H9 (cell line): ENCODE measurements at regions not wholly inside any gene's neighbourhood (a gene's known extent, or its start where the extent isn't known, plus 50 kb on each side); places are given as distances from the start of the nearest gene placed in this dataset.

Source experiments
- DNase-seq: peaks from one replicate; pipeline ENCODE4 v3.0.0-alpha.2; 2017
- H2AFZ ChIP-seq: one replicate; pipeline ENCODE4 v1.6.1; 2013; ENCODE audit warnings: mild to moderate bottlenecking, low read length, control low read depth, moderate library complexity
- H2AK5ac ChIP-seq: 2 replicates; pipeline ENCODE4 v1.6.1; 2013; ENCODE audit warnings: low read length, control low read depth, mixed read lengths; ENCODE audit not compliant: insufficient read length
- H2BK120ac ChIP-seq: one replicate; pipeline ENCODE4 v1.6.1; 2013; ENCODE audit warnings: low read depth, mild to moderate bottlenecking, low read length, control low read depth, inconsistent platforms; ENCODE audit not compliant: poor library complexity, severe bottlenecking
- H2BK12ac ChIP-seq: 2 replicates; pipeline ENCODE4 v1.6.1; 2013; ENCODE audit warnings: low read length, control low read depth, mixed read lengths, low read depth; ENCODE audit not compliant: insufficient read length
- H2BK15ac ChIP-seq: 2 replicates; pipeline ENCODE4 v1.6.1; 2013; ENCODE audit warnings: low read depth, low read length, control low read depth
- H2BK20ac ChIP-seq: one replicate; pipeline ENCODE4 v1.6.1; 2013; ENCODE audit warnings: low read depth, mild to moderate bottlenecking, low read length, control low read depth, inconsistent platforms; ENCODE audit not compliant: poor library complexity, severe bottlenecking
- H2BK5ac ChIP-seq: 2 replicates; pipeline ENCODE4 v1.6.1; 2013; ENCODE audit warnings: low read length, control low read depth, mixed read lengths; ENCODE audit not compliant: insufficient read length
- H3K14ac ChIP-seq: 2 replicates; pipeline ENCODE4 v1.6.1; 2013; ENCODE audit warnings: low read length, control low read depth; ENCODE audit not compliant: insufficient read depth
- H3K18ac ChIP-seq: 2 replicates; pipeline ENCODE4 v1.6.1; 2013; ENCODE audit warnings: low read depth, mild to moderate bottlenecking, mixed read lengths, low read length, control low read depth; ENCODE audit not compliant: insufficient read length
- H3K23ac ChIP-seq: 2 replicates; pipeline ENCODE4 v1.6.1; 2013; ENCODE audit warnings: low read length, control low read depth, mixed read lengths, low read depth; ENCODE audit not compliant: insufficient read length
- H3K23me2 ChIP-seq: 2 replicates; pipeline ENCODE4 v1.6.1; 2013; ENCODE audit warnings: low read depth, mild to moderate bottlenecking, mixed read lengths, low read length, control low read depth; ENCODE audit not compliant: insufficient read length, poor library complexity, severe bottlenecking
- H3K27ac ChIP-seq: 2 replicates; pipeline ENCODE4 v1.5.1; 2013; ENCODE audit warnings: low read length, control low read depth, mixed read lengths, low read depth; ENCODE audit not compliant: insufficient read length
- H3K27me3 ChIP-seq: 2 replicates; pipeline ENCODE4 v1.6.1; 2013; ENCODE audit warnings: low read length, control low read depth, inconsistent platforms; ENCODE audit not compliant: insufficient read depth
- H3K4ac ChIP-seq: 2 replicates; pipeline ENCODE4 v1.6.1; 2013; ENCODE audit warnings: low read depth, mild to moderate bottlenecking, control low read depth, inconsistent platforms, low read length, moderate library complexity
- H3K4me1 ChIP-seq: 2 replicates; pipeline ENCODE4 v1.6.1; 2013; ENCODE audit warnings: low read length, control low read depth, inconsistent platforms; ENCODE audit not compliant: insufficient read depth
- H3K4me2 ChIP-seq: 2 replicates; pipeline ENCODE4 v1.6.1; 2013; ENCODE audit warnings: low read length, control low read depth, mixed read lengths; ENCODE audit not compliant: insufficient read length, insufficient read depth
- H3K56ac ChIP-seq: 2 replicates; pipeline ENCODE4 v1.6.1; 2013; ENCODE audit warnings: low read depth, mild to moderate bottlenecking, mixed read lengths, low read length, control low read depth; ENCODE audit not compliant: insufficient read length
- H3K79me1 ChIP-seq: 2 replicates; pipeline ENCODE4 v1.6.1; 2013; ENCODE audit warnings: low read depth, mild to moderate bottlenecking, moderate library complexity, low read length, control low read depth, inconsistent platforms; ENCODE audit not compliant: insufficient read depth, poor library complexity, severe bottlenecking
- H3K79me2 ChIP-seq: 2 replicates; pipeline ENCODE4 v1.6.1; 2013; ENCODE audit warnings: low read length, control low read depth, inconsistent platforms; ENCODE audit not compliant: insufficient read depth
- H3K9ac ChIP-seq: 2 replicates; pipeline ENCODE4 v1.6.1; 2013; ENCODE audit warnings: low read length, control low read depth, mixed read lengths; ENCODE audit not compliant: insufficient read length; ENCODE audit errors: extremely low read depth
- H3K9me3 ChIP-seq: one replicate; pipeline ENCODE4 v1.6.1; 2013; ENCODE audit warnings: low read depth, low read length, inconsistent platforms; ENCODE audit not compliant: control insufficient read depth
- H3T11ph ChIP-seq: one replicate; pipeline ENCODE4 v1.6.1; 2013; ENCODE audit warnings: mild to moderate bottlenecking, low read length, control low read depth, inconsistent platforms
- H4K20me1 ChIP-seq: one replicate; pipeline ENCODE4 v1.6.1; 2013; ENCODE audit not compliant: control insufficient read depth, insufficient read length, insufficient read depth
- H4K5ac ChIP-seq: 2 replicates; pipeline ENCODE4 v1.6.1; 2013; ENCODE audit warnings: low read depth, mild to moderate bottlenecking, mixed read lengths, low read length, control low read depth; ENCODE audit not compliant: insufficient read length
- H4K8ac ChIP-seq: replicated peaks from 2 replicates; pipeline ENCODE4 v1.6.1; 2013; ENCODE audit warnings: low read length, control low read depth, mixed read lengths, low read depth; ENCODE audit not compliant: insufficient read length
- H4K91ac ChIP-seq: 2 replicates; pipeline ENCODE4 v1.6.1; 2013; ENCODE audit warnings: low read depth, mild to moderate bottlenecking, moderate library complexity, mixed read lengths, low read length, control low read depth; ENCODE audit not compliant: insufficient read length
- H3K27ac Mint-ChIP-seq, 3 experiments: 2 replicates in 2 of 3; 3 replicates in 1 of 3; pipeline ENCODE4 v1.8.0; 2020 to 2021; ENCODE audit warnings: mixed read lengths in 3 of 3, mild to moderate bottlenecking in 1 of 3, moderate library complexity in 1 of 3
- H3K27me3 Mint-ChIP-seq: 2 replicates; pipeline ENCODE4 v1.8.0; 2021; ENCODE audit warnings: low read depth, mild to moderate bottlenecking, moderate library complexity, mixed read lengths
- H3K36me3 Mint-ChIP-seq, 3 experiments: 2 replicates in 2 of 3; 3 replicates in 1 of 3; pipeline ENCODE4 v1.8.0; 2020 to 2021; ENCODE audit warnings: low read depth in 3 of 3, mixed read lengths in 3 of 3; ENCODE audit not compliant: insufficient read depth in 1 of 3
- H3K4me1 Mint-ChIP-seq, 2 experiments: 2 replicates each; pipeline ENCODE4 v1.8.0; 2020; ENCODE audit warnings: mixed read lengths in 2 of 2
- H3K4me3 Mint-ChIP-seq, 2 experiments: 2 replicates in 1 of 2; 3 replicates in 1 of 2; pipeline ENCODE4 v1.8.0; 2020 to 2021; ENCODE audit warnings: mild to moderate bottlenecking in 2 of 2, mixed read lengths in 2 of 2, moderate library complexity in 1 of 2
- H3K9me3 Mint-ChIP-seq, 2 experiments: 2 replicates in 1 of 2; 3 replicates in 1 of 2; pipeline ENCODE4 v1.8.0; 2020; ENCODE audit warnings: mild to moderate bottlenecking in 2 of 2, mixed read lengths in 2 of 2, moderate library complexity in 1 of 2
- CTCF ChIP-seq: fragments of 200-600 bp; sonication (generic); conservative IDR thresholded peaks from 3 replicates; pipeline ENCODE4 v1.8.0; 2021; ENCODE audit warnings: antibody characterized with exemption, mild to moderate bottlenecking
- WGBS: extraction: QIAGEN DNeasy Blood & Tissue Kit; methylation state at CpG from one replicate; pipeline ENCODE4 v1.1.7; 2013; ENCODE audit warnings: missing lambda C conversion rate, low lambda C conversion rate, mixed read lengths; ENCODE audit not compliant: insufficient read length; ENCODE audit errors: extremely low coverage; 5-methylcytosine and 5-hydroxymethylcytosine counted together

DNA sequence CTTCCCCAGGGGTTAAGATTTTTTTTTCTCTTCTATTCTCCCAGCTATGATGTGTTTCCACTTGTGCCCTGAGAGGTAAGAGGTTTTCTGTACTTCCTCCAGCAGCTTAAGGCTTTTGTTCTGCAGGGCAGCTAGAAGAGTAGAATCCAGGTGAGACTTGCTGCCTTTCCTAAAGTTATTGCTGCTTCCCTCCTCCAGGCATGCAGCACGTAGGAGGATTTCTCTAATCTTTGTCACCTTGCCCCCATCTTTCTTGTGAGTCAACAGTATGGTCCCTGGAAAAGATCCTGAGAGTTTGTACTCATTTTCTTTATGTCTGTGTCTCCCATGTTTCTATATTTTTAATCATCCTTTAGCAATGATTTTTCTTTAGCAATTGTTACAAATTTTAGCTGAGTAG is 462.2 kb downstream of the SETBP1 start:
- Mint-ChIP-seq H3K27me3 (no peaks in the 10 kb centered on the region; the same call in 1 of the 2 replicates), H3K4me1 (peaks cover 9 to 12% of the 10 kb centered on the region in 2 experiments), H3K27ac (no peak overlapping the region; a peak in 1 of 7 replicates), H3K4me3 (no peak overlapping the region), H3K36me3 (peaks cover 0 to 9% (median 2%) of the 10 kb centered on the region in 3 experiments; a peak in 3 of 7 replicates), H3K9me3 (peaks cover 4% of the 10 kb centered on the region in 2 experiments; a peak in 3 of 5 replicates)
- Histone ChIP-seq H3K9ac (no peak overlapping the region), H2AFZ (no peak overlapping the region), H3T11ph (no peak overlapping the region), H2BK5ac (no peak overlapping the region), H3K27ac (no peak overlapping the region), H4K5ac (no peak overlapping the region), H3K18ac (no peak overlapping the region), H4K20me1 (no peaks in the 10 kb centered on the region), H3K79me1 (no peaks in the 10 kb centered on the region), H3K9me3 (no peaks in the 10 kb centered on the region), H3K27me3 (no peaks in the 10 kb centered on the region), H2BK20ac (no peak overlapping the region), H3K4me2 (no peak overlapping the region), H4K8ac (no peak overlapping the region), H2BK12ac (no peak overlapping the region), H3K14ac (no peak overlapping the region), H2BK15ac (no peak overlapping the region), H4K91ac (no peak overlapping the region), H3K23me2 (no peaks in the 10 kb centered on the region), H2AK5ac (no peak overlapping the region), H2BK120ac (no peak overlapping the region), H3K79me2 (no peaks in the 10 kb centered on the region), H3K56ac (no peak overlapping the region), H3K4me1 (no peaks in the 10 kb centered on the region), H3K4ac (no peak overlapping the region), H3K23ac (no peak overlapping the region)
- DNase-seq: no peak
- no peak for TF ChIP-seq CTCF
- no CpG with 5 or more reads among the region's 1 CpG for WGBS
